ENCODE measurements at regions not wholly inside any gene's neighbourhood (a gene's known extent, or its start where the extent isn't known, plus 50 kb on each side); places are given as distances from the start of the nearest gene placed in this dataset.

DNA sequence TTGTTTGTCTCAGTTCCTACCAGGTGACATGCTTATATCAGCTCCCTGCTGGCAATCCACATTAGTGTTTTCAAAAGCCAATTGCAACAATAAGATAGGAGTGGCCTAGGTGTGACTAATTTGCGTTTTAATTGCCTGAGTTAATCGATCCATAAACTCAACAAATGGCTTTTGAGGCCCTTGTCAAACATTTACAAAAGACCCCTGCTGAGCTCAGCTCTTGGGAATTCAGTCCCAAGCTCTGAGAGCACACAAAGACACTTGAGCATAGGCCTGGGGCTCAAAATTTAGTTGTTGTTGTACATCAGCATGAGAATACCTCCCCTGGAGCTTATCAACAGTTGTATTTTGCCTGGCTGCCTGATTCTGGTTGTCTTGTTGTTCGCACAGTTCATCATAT lies 1134.4 kb upstream of the TSPY4 start:
- H3K4me1 Mint-ChIP-seq (ENCODE audit: low read depth) = no peaks in the 10 kb centered on the region
- no peak for DNase-seq
- ChIA-PET CTCF (no interaction called here), POLR2A (no interaction called here)
- no peak overlapping the region for H3K27ac Mint-ChIP-seq
- no peaks in the 10 kb centered on the region for H3K36me3 Mint-ChIP-seq (ENCODE audit: low read depth)
- H3K4me3 Mint-ChIP-seq = no peak overlapping the region
- no peaks in the 10 kb centered on the region for H3K27me3 Mint-ChIP-seq (ENCODE audit: low read depth)
- H3K9me3 Mint-ChIP-seq (ENCODE audit: insufficient read depth) = no peaks in the 10 kb centered on the region
- no peak for ATAC-seq

DNA sequence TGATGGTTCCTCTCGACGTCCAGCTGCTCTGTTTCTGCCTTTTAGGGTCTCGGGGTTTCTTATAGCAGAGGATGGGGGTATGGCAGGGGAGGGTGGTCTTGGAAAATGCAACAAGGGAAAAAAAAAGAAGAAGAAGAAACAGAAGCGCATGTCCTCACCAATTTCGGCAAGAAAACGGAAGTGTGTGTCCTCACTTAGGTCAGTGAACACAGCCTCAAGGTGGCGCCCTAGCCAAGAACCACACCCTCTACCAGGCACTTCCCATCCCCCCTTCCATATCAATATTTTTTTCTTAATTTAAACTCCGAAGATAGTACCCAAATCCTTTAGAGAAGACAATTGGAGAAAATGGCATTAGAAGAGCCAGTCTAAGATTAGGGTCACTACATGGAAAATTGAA lies 1096.1 kb upstream of the TSPY4 start:
- ChIA-PET POLR2A (no interaction called here), CTCF (no interaction called here)
- H3K4me3 Mint-ChIP-seq = no peak overlapping the region
- no peaks in the 10 kb centered on the region for H3K4me1 Mint-ChIP-seq (ENCODE audit: low read depth)
- DNase-seq (no peak), ATAC-seq (no peak)
- no peaks in the 10 kb centered on the region for H3K27me3 Mint-ChIP-seq (ENCODE audit: low read depth)
- no peaks in the 10 kb centered on the region for H3K9me3 Mint-ChIP-seq (ENCODE audit: insufficient read depth)
- no peak overlapping the region for H3K27ac Mint-ChIP-seq
- H3K36me3 Mint-ChIP-seq (ENCODE audit: low read depth) = no peaks in the 10 kb centered on the region

DNA sequence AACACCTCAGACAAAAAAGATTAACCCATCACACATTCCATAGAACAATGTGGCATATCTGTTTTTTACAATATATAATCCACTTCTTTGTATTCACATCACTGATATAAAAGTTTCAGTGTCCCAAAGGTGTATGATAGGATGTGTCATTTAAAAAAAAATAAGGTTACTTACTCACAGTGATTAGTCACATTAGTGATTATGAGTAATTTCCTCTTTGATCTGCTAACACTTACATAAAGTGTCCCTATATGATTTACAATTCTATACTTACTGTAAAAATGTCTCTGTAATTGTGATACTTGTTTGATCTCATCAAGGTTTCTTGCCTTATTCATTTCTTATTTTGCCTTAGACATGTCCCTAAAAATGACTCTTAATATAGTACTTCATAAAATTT lies 1063.5 kb upstream of the TSPY4 start:
- ChIA-PET POLR2A (no interaction called here), CTCF (no interaction called here)
- Mint-ChIP-seq H3K27ac (no peak overlapping the region), H3K27me3 (ENCODE audit: low read depth) (no peaks in the 10 kb centered on the region), H3K4me1 (ENCODE audit: low read depth) (no peaks in the 10 kb centered on the region), H3K9me3 (ENCODE audit: insufficient read depth) (no peaks in the 10 kb centered on the region), H3K4me3 (no peak overlapping the region), H3K36me3 (ENCODE audit: low read depth) (no peaks in the 10 kb centered on the region)
- ATAC-seq (no peak), DNase-seq (no peak)

DNA sequence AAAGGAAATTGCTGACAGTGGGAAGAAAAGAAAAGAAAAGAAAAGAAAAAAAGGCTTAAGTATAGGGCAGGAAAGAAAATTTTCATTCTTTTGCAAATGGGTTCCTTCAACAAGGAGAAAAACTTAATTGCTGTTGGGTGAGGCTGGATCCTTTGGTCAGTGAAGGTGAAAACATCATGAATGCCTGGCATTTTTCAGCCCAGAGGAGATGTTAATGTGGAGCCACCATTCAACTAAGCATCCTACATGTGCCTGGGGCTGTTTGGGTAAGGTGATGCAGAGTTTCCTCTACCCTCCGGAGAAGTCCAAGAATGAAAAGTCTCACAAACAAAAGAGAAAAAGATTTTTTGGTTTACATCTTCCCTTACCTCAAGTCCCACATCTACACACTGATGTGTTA lies 1032.2 kb upstream of the TSPY4 start:
- CTCF ChIA-PET = no interaction called here
- Mint-ChIP-seq H3K27ac (no peak overlapping the region), H3K4me3 (no peak overlapping the region), H3K27me3 (ENCODE audit: low read depth) (no peaks in the 10 kb centered on the region), H3K9me3 (ENCODE audit: insufficient read depth) (no peaks in the 10 kb centered on the region), H3K4me1 (ENCODE audit: low read depth) (no peaks in the 10 kb centered on the region), H3K36me3 (ENCODE audit: low read depth) (no peaks in the 10 kb centered on the region)
- POLR2A ChIA-PET = no interaction called here
- no peak for DNase-seq
- ATAC-seq = no peak

DNA sequence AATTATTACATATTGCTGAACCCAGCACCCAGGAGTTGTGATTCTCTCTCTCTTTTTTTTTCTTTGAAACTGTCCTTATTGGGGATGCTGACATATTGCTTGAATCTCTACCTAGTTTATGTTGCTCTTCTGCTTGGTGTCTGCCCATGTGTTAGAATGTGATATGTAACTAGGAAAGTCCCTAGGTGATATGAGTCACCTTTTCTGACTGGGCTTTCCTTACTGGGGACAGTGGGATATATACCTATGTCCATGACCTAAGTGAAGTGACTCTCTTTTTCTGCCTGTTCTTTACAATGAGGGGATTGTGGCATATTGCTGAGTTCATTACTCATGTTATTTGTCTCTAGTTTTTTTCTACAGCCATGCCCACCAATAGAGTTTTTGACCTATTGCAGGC lies 1013.2 kb upstream of the TSPY4 start:
- no peaks in the 10 kb centered on the region for H3K9me3 Mint-ChIP-seq (ENCODE audit: insufficient read depth)
- DNase-seq = no peak
- no peak overlapping the region for H3K27ac Mint-ChIP-seq
- ATAC-seq = no peak
- H3K27me3 Mint-ChIP-seq (ENCODE audit: low read depth) = no peaks in the 10 kb centered on the region
- POLR2A ChIA-PET = interaction anchor here (0.7 kb wide), 1 partner anchor 21 kb away, joined by 3 read pairs; no protein-coding TSS in a partner anchor
- no peaks in the 10 kb centered on the region for H3K36me3 Mint-ChIP-seq (ENCODE audit: low read depth)
- CTCF ChIA-PET = no interaction called here
- H3K4me3 Mint-ChIP-seq = no peak overlapping the region
- no peaks in the 10 kb centered on the region for H3K4me1 Mint-ChIP-seq (ENCODE audit: low read depth)

DNA sequence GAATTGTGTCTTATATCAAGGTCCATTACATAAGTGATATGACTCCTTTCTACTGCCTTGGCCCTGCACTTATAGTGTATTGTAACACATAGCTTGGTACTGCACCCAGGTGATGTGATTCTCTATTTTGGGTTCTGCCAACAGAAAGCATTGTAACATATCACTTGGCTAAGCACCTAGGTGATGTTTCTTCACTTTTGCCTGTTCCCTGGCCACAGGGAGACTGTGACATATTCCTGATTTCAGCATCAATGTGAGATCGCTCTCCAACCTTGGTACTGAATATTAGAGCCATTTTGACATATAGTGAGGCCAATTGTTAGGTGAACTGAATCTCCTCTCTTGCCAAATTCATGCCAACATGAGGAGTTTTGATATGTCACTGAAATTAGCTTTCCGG lies 1010.3 kb upstream of the TSPY4 start:
- no peak for ATAC-seq
- no peaks in the 10 kb centered on the region for H3K9me3 Mint-ChIP-seq (ENCODE audit: insufficient read depth)
- no peak overlapping the region for H3K27ac Mint-ChIP-seq
- no peaks in the 10 kb centered on the region for H3K27me3 Mint-ChIP-seq (ENCODE audit: low read depth)
- no peaks in the 10 kb centered on the region for H3K4me1 Mint-ChIP-seq (ENCODE audit: low read depth)
- no peak overlapping the region for H3K4me3 Mint-ChIP-seq
- POLR2A ChIA-PET = no interaction called here
- CTCF ChIA-PET = no interaction called here
- DNase-seq = no peak
- H3K36me3 Mint-ChIP-seq (ENCODE audit: low read depth) = no peaks in the 10 kb centered on the region

DNA sequence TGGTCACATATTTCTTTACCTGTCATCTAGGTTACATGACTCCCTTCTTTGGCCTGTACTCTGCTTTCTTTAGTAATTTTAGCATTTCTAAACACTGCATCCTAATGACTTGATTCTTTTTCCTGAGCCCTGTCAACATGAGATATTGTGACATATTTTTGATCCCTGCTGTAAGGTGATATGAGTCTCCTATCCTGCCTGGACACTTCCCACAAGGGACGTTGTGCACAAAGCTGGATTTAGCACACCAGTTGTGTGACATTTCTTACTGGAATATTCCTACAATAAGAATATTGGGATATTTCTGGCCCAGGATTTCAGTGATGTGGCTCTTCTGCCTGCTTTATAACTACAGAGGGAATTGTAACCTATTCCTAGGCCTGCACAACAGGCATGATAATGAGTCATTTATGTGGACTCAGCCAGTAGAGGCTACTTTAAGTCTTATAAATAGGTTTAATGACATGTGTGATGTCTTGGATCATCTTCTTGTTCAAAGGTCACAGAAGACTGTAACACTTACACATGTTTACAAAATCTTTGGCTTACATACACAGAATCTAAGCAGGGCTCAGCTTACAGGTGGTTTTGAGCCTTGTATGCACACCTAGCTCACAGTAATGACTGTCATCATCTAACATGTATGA lies 1009.4 kb upstream of the TSPY4 start:
- CTCF ChIA-PET = no interaction called here
- Mint-ChIP-seq H3K27me3 (ENCODE audit: low read depth) (no peaks in the 10 kb centered on the region), H3K9me3 (ENCODE audit: insufficient read depth) (no peaks in the 10 kb centered on the region), H3K4me3 (no peak overlapping the region), H3K27ac (no peak overlapping the region), H3K4me1 (ENCODE audit: low read depth) (no peaks in the 10 kb centered on the region), H3K36me3 (ENCODE audit: low read depth) (no peaks in the 10 kb centered on the region)
- ATAC-seq (no peak), DNase-seq (no peak)
- POLR2A ChIA-PET = no interaction called here

DNA sequence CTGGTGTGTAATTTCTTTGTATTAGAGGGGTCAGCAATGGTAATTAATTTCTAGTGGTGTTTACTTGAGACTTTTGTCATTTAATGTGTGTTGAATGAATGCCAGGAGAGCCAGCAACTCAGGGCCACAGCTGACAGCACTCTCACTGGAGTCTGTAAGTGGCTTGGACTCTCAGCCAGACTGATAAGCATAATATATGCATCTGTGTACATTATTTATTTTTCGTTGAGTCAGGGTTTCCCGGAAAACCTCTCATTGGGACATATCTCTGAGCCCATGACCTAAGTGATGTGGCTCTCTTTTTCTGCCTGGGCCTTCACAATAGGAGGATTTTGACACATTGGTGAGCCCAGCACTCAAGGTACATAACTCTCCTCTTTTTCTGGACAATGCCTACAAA lies 1007.8 kb upstream of the TSPY4 start:
- H3K36me3 Mint-ChIP-seq (ENCODE audit: low read depth) = no peaks in the 10 kb centered on the region
- no peak overlapping the region for H3K27ac Mint-ChIP-seq
- no peak for ATAC-seq
- CTCF ChIA-PET = no interaction called here
- H3K4me3 Mint-ChIP-seq = no peak overlapping the region
- H3K27me3 Mint-ChIP-seq (ENCODE audit: low read depth) = no peaks in the 10 kb centered on the region
- no peaks in the 10 kb centered on the region for H3K4me1 Mint-ChIP-seq (ENCODE audit: low read depth)
- no peak for DNase-seq
- no peaks in the 10 kb centered on the region for H3K9me3 Mint-ChIP-seq (ENCODE audit: insufficient read depth)
- POLR2A ChIA-PET = no interaction called here

DNA sequence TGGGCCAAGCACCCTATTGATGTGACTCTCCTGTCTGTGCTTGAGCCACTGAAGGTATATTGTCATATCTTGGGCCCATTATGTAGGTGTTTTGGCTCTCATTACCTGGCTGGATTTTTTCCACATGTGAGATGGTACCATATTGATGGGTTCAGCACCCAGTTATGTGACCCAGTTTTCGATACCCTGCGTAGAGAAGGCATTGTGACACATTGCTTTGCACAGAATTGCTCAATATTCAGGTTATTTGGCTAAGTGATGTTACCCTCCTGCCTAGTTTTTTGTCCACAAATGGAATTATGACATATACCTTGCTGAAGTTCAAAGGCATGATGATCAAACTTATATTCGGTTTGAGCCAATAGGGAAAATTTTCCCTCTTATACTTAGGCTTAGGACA lies 1007.3 kb upstream of the TSPY4 start:
- Mint-ChIP-seq H3K36me3 (ENCODE audit: low read depth) (no peaks in the 10 kb centered on the region), H3K4me3 (no peak overlapping the region), H3K27me3 (ENCODE audit: low read depth) (no peaks in the 10 kb centered on the region), H3K27ac (no peak overlapping the region), H3K4me1 (ENCODE audit: low read depth) (no peaks in the 10 kb centered on the region), H3K9me3 (ENCODE audit: insufficient read depth) (no peaks in the 10 kb centered on the region)
- no peak for DNase-seq
- ChIA-PET POLR2A (no interaction called here), CTCF (no interaction called here)
- ATAC-seq = no peak

DNA sequence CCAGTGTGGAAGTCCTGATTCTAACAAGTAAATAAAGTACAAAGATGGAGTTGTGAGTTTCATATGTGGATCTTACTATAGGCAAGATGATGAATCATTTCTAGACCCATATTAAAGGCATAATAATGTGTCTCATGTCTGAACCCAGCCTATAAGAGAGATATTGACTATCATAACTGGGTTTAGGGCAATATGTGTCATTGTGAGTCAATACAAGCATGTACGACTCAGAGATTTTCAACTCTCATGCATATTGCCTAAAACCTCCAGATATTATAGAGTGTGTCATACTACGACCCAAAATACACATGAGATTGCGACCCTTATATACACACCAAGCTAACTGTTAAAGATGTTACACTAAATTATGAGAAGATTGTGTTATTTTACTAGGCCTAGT lies 1003.9 kb upstream of the TSPY4 start:
- POLR2A ChIA-PET = no interaction called here
- H3K27ac Mint-ChIP-seq = no peak overlapping the region
- CTCF ChIA-PET = no interaction called here
- H3K4me1 Mint-ChIP-seq (ENCODE audit: low read depth) = no peaks in the 10 kb centered on the region
- H3K27me3 Mint-ChIP-seq (ENCODE audit: low read depth) = no peaks in the 10 kb centered on the region
- H3K4me3 Mint-ChIP-seq = no peak overlapping the region
- H3K9me3 Mint-ChIP-seq (ENCODE audit: insufficient read depth) = no peaks in the 10 kb centered on the region
- no peaks in the 10 kb centered on the region for H3K36me3 Mint-ChIP-seq (ENCODE audit: low read depth)
- DNase-seq = no peak
- ATAC-seq = no peak

DNA sequence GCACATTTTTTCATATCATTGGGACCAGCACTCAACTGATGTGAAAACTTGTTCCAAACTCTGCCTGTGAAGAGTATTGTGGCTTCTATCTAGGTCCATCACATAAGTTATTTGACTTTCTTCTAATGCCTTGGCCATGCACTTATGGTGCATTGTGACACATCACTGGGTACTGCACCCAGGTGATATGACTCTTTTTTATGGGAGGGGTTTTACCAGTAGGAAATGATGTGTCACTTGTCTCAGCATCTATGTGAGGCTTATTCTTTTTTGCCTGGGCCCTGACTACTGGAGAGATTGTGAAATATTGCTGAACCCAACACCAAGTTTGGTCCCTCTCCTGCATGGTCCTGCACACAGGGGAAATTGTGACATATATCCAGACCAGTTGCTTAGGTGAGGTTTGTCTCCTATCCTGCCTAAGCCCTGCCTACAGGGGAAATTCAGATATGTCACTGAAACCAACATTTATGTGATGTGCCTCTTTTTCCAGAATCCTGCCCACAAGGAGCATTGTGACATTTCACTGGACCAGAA lies 1001.9 kb upstream of the TSPY4 start:
- H3K9me3 Mint-ChIP-seq (ENCODE audit: insufficient read depth) = no peaks in the 10 kb centered on the region
- DNase-seq (no peak), ATAC-seq (no peak)
- no peak overlapping the region for H3K4me3 Mint-ChIP-seq
- no peaks in the 10 kb centered on the region for H3K4me1 Mint-ChIP-seq (ENCODE audit: low read depth)
- CTCF ChIA-PET = no interaction called here
- no peaks in the 10 kb centered on the region for H3K36me3 Mint-ChIP-seq (ENCODE audit: low read depth)
- H3K27me3 Mint-ChIP-seq (ENCODE audit: low read depth) = no peaks in the 10 kb centered on the region
- POLR2A ChIA-PET = no interaction called here
- no peak overlapping the region for H3K27ac Mint-ChIP-seq

DNA sequence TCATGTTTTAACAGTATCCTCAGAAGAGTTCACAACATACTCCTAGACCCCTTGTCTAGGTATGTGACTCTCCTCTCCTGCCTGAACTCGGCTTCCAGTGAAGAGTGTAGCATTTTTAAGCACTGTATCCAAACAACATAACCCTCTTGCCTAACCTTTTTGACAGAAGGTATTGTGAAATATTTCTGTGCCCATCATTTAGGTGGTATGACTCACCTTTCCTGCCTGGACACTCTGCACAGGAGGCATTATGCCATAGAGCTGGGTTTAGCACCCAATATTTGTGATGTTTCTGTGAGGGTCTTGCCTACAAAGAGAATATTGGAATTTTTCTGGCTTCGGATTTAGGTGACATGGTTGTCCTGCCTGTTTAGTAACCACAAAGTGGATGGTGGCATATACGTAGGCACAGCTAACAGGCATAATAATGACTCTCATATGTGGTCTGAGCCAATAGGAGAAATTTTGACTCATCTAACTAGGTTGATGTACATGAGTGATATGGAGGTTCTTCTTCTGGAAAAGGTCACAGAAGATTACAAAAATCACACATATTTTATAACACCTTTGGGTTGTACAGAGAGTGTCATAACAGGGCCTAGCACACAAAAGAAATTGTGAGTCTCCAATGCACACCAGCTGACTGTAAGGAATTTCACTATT lies 1001.0 kb upstream of the TSPY4 start:
- no peaks in the 10 kb centered on the region for H3K36me3 Mint-ChIP-seq (ENCODE audit: low read depth)
- POLR2A ChIA-PET = no interaction called here
- DNase-seq (no peak), ATAC-seq (no peak)
- no peak overlapping the region for H3K27ac Mint-ChIP-seq
- CTCF ChIA-PET = no interaction called here
- H3K27me3 Mint-ChIP-seq (ENCODE audit: low read depth) = no peaks in the 10 kb centered on the region
- no peaks in the 10 kb centered on the region for H3K4me1 Mint-ChIP-seq (ENCODE audit: low read depth)
- H3K4me3 Mint-ChIP-seq = no peak overlapping the region
- H3K9me3 Mint-ChIP-seq (ENCODE audit: insufficient read depth) = no peaks in the 10 kb centered on the region

DNA sequence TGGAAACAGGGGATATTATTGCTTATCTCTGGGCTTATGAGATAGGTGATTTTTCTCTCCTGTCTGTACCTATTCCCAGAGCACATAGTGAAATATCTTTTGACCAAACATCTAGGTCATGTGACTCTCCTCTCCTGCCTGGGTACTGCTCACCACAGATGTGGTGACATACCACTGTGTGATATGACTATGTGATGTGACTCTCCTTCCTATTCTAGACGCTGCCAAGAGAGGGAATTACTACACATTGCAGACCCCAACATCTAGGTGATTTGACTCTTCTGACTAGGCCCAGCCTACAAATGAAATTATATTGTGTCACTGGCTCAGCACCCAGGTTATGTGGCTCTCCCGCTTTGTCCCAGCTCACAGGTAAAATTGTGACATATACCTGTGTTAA lies 996.3 kb upstream of the TSPY4 start:
- ATAC-seq = no peak
- no peaks in the 10 kb centered on the region for H3K9me3 Mint-ChIP-seq (ENCODE audit: insufficient read depth)

More for the DNA sequence above, 996.3 kb upstream of the TSPY4 start:
- H3K4me3 Mint-ChIP-seq = no peak overlapping the region
- no peak for DNase-seq
- H3K27ac Mint-ChIP-seq = no peak overlapping the region
- ChIA-PET CTCF (no interaction called here), POLR2A (no interaction called here)
- no peaks in the 10 kb centered on the region for H3K36me3 Mint-ChIP-seq (ENCODE audit: low read depth)
- H3K27me3 Mint-ChIP-seq (ENCODE audit: low read depth) = no peaks in the 10 kb centered on the region
- no peaks in the 10 kb centered on the region for H3K4me1 Mint-ChIP-seq (ENCODE audit: low read depth)

Data from activated CD8-positive, alpha-beta T cell treated with anti-CD3 and anti-CD28 coated beads, Interleukin-2, amount 10 ng/mL, durations not matched to agents 7 days and 5 days (primary cell).